DND-41 (cell line): ENCODE measurements at regions not wholly inside any gene's neighbourhood (a gene's known extent, or its start where the extent isn't known, plus 50 kb on each side); places are given as distances from the start of the nearest gene placed in this dataset.

ENCODE experiments used
- ATAC-seq: fragments of 200-7000 bp; cut with Tn5 transposase; 3 replicates; pipeline ENCODE4 v1.9.1; 2021; ENCODE audit warnings: low read depth; ENCODE audit not compliant: insufficient read depth
- DNase-seq: peaks from one replicate; pipeline ENCODE4 v3.0.0-alpha.2; 2020
- H2AFZ ChIP-seq: 2 replicates; pipeline ENCODE4 v1.6.0; 2012; ENCODE audit warnings: low read depth, low read length
- H3K27ac ChIP-seq: 2 replicates; pipeline ENCODE4 v1.5.1; 2012; ENCODE audit warnings: low read length, inconsistent platforms
- H3K27me3 ChIP-seq: fragments of 200-600 bp; sonication (generic); 2 replicates; pipeline ENCODE4 v1.6.0; 2012; ENCODE audit warnings: low read length, mild to moderate bottlenecking, inconsistent platforms; ENCODE audit not compliant: insufficient read depth, poor library complexity
- H3K36me3 ChIP-seq: 2 replicates; pipeline ENCODE4 v1.5.1; 2012; ENCODE audit warnings: low read length, inconsistent platforms; ENCODE audit not compliant: insufficient read depth
- H3K4me1 ChIP-seq: 2 replicates; pipeline ENCODE4 v1.5.1; 2012; ENCODE audit warnings: mild to moderate bottlenecking, low read length; ENCODE audit not compliant: insufficient read depth
- H3K4me2 ChIP-seq: 2 replicates; pipeline ENCODE4 v1.6.0; 2012; ENCODE audit warnings: mild to moderate bottlenecking, moderate library complexity, low read length, inconsistent platforms; ENCODE audit not compliant: insufficient read depth
- H3K4me3 ChIP-seq, 2 experiments: fragments of 200-600 bp in 1 of 2; shearing (Covaris generic) in 1 of 2; 2 replicates each; pipeline ENCODE4 v1.5.1; 2012 to 2016; ENCODE audit warnings: inconsistent platforms in 2 of 2, low read length in 2 of 2, mild to moderate bottlenecking in 2 of 2, low read depth in 1 of 2, moderate library complexity in 1 of 2
- H3K79me2 ChIP-seq: 2 replicates; pipeline ENCODE4 v1.6.0; 2012; ENCODE audit warnings: low read length, inconsistent platforms; ENCODE audit not compliant: insufficient read depth
- H3K9ac ChIP-seq: 2 replicates; pipeline ENCODE4 v1.6.0; 2012; ENCODE audit warnings: low read depth, mild to moderate bottlenecking, inconsistent platforms, low read length, moderate library complexity
- H3K9me3 ChIP-seq: 2 replicates; pipeline ENCODE4 v1.5.1; 2012; ENCODE audit warnings: low read length, moderate library complexity, mild to moderate bottlenecking, inconsistent platforms; ENCODE audit not compliant: insufficient read depth, severe bottlenecking
- H4K20me1 ChIP-seq: 2 replicates; pipeline ENCODE4 v1.6.0; 2012; ENCODE audit warnings: low read length; ENCODE audit not compliant: insufficient read depth
- EZH2 ChIP-seq: IDR thresholded peaks from 3 replicates; pipeline ENCODE4 v1.6.1; 2012; ENCODE audit warnings: borderline replicate concordance, low read depth, mild to moderate bottlenecking, moderate library complexity, low read length, inconsistent platforms; ENCODE audit not compliant: severe bottlenecking
- TF ChIP-seq, protein P1 (sequence below): IDR thresholded peaks from 2 replicates; pipeline ENCODE4 v1.5.1; 2012; ENCODE audit warnings: borderline replicate concordance, low read length, moderate library complexity, mild to moderate bottlenecking; ENCODE audit not compliant: poor library complexity, severe bottlenecking; ENCODE audit errors: extremely low read depth

DNA sequence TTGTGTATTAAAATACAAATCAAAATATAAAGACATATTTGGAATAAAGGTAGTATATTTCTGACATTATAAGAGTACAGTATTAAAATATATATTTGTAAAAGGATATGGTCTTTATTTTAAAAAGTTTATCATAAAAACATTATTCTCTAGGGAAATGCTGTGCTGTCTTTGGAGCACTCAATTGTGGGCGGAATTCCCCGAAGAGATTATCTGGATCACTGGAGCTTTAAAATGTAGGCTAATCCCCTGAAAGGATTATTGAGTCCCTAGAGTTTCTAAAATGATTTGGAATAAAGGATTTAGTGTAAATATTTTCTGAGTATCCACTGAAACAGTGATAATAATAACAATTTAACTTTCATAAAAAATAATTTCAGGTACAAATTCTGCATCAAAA is 1239.4 kb downstream of the TECRL start:
- no peak overlapping the region for H3K27ac ChIP-seq
- ATAC-seq (no peak), DNase-seq (no peak)
- no peaks in the 10 kb centered on the region for H3K27me3 ChIP-seq
- H3K4me2 ChIP-seq: no peak overlapping the region
- no peaks in the 10 kb centered on the region for H3K4me1 ChIP-seq
- no peaks in the 10 kb centered on the region for H3K79me2 ChIP-seq
- TF ChIP-seq, protein P1, sequence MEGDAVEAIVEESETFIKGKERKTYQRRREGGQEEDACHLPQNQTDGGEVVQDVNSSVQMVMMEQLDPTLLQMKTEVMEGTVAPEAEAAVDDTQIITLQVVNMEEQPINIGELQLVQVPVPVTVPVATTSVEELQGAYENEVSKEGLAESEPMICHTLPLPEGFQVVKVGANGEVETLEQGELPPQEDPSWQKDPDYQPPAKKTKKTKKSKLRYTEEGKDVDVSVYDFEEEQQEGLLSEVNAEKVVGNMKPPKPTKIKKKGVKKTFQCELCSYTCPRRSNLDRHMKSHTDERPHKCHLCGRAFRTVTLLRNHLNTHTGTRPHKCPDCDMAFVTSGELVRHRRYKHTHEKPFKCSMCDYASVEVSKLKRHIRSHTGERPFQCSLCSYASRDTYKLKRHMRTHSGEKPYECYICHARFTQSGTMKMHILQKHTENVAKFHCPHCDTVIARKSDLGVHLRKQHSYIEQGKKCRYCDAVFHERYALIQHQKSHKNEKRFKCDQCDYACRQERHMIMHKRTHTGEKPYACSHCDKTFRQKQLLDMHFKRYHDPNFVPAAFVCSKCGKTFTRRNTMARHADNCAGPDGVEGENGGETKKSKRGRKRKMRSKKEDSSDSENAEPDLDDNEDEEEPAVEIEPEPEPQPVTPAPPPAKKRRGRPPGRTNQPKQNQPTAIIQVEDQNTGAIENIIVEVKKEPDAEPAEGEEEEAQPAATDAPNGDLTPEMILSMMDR: no peak
- TF ChIP-seq EZH2: no peak
- no peaks in the 10 kb centered on the region for H3K36me3 ChIP-seq
- no peak overlapping the region for H3K4me3 ChIP-seq
- H3K9me3 ChIP-seq: no peaks in the 10 kb centered on the region
- no peak overlapping the region for H2AFZ ChIP-seq
- H3K9ac ChIP-seq: no peak overlapping the region
- H4K20me1 ChIP-seq: no peaks in the 10 kb centered on the region

DNA sequence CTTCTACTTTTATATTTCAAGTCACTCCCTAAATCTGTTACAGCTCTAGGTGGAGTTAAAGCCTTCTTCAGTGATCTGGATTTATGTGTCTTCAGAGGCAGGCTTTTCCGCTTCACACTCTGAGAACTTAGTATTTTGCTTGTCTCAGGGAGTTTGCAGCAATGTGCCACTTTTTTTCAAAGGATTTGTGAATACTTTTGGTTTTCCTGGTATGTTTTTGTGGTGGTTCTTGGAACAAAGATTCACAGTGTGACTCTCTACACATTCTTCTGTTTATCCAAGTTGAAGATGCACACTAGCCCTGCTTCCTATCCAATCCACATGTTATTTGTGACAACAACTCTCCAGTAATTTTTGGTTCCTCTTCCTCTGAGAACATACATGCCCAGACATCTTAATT is 1253.7 kb downstream of the TECRL start:
- H3K36me3 ChIP-seq: no peaks in the 10 kb centered on the region
- H3K4me3 ChIP-seq: no peak overlapping the region
- DNase-seq (no peak), ATAC-seq (no peak)
- H3K27ac ChIP-seq: no peak overlapping the region
- no peaks in the 10 kb centered on the region for H3K79me2 ChIP-seq
- no peaks in the 10 kb centered on the region for H3K4me1 ChIP-seq
- no peak for TF ChIP-seq EZH2
- TF ChIP-seq, protein P1: no peak
- H3K27me3 ChIP-seq: no peaks in the 10 kb centered on the region
- no peaks in the 10 kb centered on the region for H4K20me1 ChIP-seq
- no peak overlapping the region for H3K4me2 ChIP-seq
- H2AFZ ChIP-seq: no peak overlapping the region
- no peak overlapping the region for H3K9ac ChIP-seq
- no peaks in the 10 kb centered on the region for H3K9me3 ChIP-seq

DNA sequence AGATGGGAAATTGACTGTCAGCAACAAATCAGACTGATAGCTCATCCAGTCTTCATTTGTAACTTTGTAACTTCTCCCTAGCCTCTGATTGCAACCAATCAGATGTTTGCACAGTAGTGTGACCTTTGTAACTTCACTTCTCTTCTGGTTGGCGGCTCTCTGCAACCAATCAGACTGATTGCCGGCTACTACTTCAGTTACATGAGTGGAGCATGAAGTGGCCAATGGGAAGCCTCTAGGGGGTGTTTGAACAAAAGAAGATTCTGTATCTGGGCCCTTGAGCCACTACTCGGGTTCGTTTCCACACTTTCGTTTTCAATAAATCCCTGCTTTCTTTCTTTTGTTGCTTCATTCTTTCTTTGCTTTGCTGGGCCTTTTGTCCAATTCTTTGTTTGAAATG is 1285.8 kb downstream of the TECRL start:
- DNase-seq (no peak), ATAC-seq (no peak)
- Histone ChIP-seq H3K36me3 (no peaks in the 10 kb centered on the region), H3K4me2 (no peak overlapping the region), H3K27me3 (no peaks in the 10 kb centered on the region), H3K9ac (no peak overlapping the region), H3K9me3 (no peaks in the 10 kb centered on the region), H3K4me1 (no peaks in the 10 kb centered on the region), H4K20me1 (no peaks in the 10 kb centered on the region), H3K4me3 (no peak overlapping the region), H3K27ac (no peak overlapping the region), H3K79me2 (no peaks in the 10 kb centered on the region), H2AFZ (no peak overlapping the region)
- no peak for TF ChIP-seq EZH2
- TF ChIP-seq, protein P1: no peak

DNA sequence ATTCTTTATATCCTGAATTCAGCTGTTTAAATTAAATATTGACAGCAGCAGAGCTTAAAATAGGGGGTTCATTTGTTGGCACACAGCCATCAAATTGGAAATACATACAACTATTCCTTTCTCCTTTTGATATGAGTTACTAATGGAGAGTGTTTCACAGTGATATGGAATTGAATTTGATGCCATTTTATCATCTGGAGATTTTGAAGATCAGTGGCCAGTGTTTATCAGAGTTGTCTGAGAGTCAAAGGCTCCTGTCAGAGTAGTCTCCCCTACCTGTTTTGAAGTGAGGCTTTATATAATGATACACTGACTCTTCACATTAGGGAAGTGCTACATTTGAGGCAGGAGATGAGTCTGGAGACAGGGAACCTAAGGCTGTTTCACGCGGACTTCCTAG is 1286.3 kb downstream of the TECRL start:
- Histone ChIP-seq H3K4me2 (no peak overlapping the region), H3K4me3 (no peak overlapping the region), H3K27me3 (no peaks in the 10 kb centered on the region), H2AFZ (no peak overlapping the region), H3K79me2 (no peaks in the 10 kb centered on the region), H3K36me3 (no peaks in the 10 kb centered on the region), H3K9me3 (no peaks in the 10 kb centered on the region), H4K20me1 (no peaks in the 10 kb centered on the region), H3K27ac (no peak overlapping the region), H3K4me1 (no peaks in the 10 kb centered on the region), H3K9ac (no peak overlapping the region)
- TF ChIP-seq, protein P1: no peak
- no peak for TF ChIP-seq EZH2
- DNase-seq (no peak), ATAC-seq (no peak)
